GM12873 (cell line): ENCODE measurements at regions not wholly inside any gene's neighbourhood (a gene's known extent, or its start where the extent isn't known, plus 50 kb on each side); places are given as distances from the start of the nearest gene placed in this dataset.

Source experiments
- CTCF ChIP-seq: IDR thresholded peaks from 2 replicates; pipeline ENCODE4 v1.5.1; 2012; ENCODE audit warnings: low read depth, mild to moderate bottlenecking, moderate library complexity, low read length, control low read depth; ENCODE audit not compliant: insufficient read depth; ENCODE audit errors: missing control alignments

GRCh38 chr16:86019446-86020047 is 120.6 kb downstream of the IRF8 start:
- TF ChIP-seq CTCF = peak; percentile 61

- no peak for TF ChIP-seq CTCF
Measured at GRCh38 chr16:86020971-86021370, 122.0 kb downstream of the IRF8 start.

GRCh38 chr16:86022381-86022960 is 123.5 kb downstream of the IRF8 start:
- TF ChIP-seq CTCF = no peak

- no peak for TF ChIP-seq CTCF
Measured at GRCh38 chr16:86024210-86024609, 125.2 kb downstream of the IRF8 start.

GRCh38 chr16:86025706-86026105 is 126.7 kb downstream of the IRF8 start:
- no peak for TF ChIP-seq CTCF

GRCh38 chr16:86026171-86026910 is 127.4 kb downstream of the IRF8 start:
- TF ChIP-seq CTCF = no peak

- no peak for TF ChIP-seq CTCF
Measured at GRCh38 chr16:86026916-86027315, 128.0 kb downstream of the IRF8 start.
